Esophagus muscularis mucosa (tissue), 4 donors: ENCODE measurements at regions not wholly inside any gene's neighbourhood (a gene's known extent, or its start where the extent isn't known, plus 50 kb on each side); places are given as distances from the start of the nearest gene placed in this dataset.

Source experiments
- DNase-seq: peaks from one replicate; pipeline ENCODE4 v3.0.0-alpha.2; 2017; ENCODE audit errors: extremely low spot score
- H3K27ac ChIP-seq, 4 donors: fragments of 200-600 bp; sonication (generic); replicated peaks in 1 of 4; 1 replicate in 3 of 4; 2 replicates in 1 of 4; pipeline ENCODE4 v1.5.1; 2016 to 2019; ENCODE audit warnings: mild to moderate bottlenecking in 1 of 4
- H3K27me3 ChIP-seq, 4 donors: fragments of 200-600 bp; sonication (generic); one replicate each; pipeline versions ENCODE4 v1.5.1 to v1.6.0; 2016 to 2019
- H3K36me3 ChIP-seq, 4 donors: fragments of 200-600 bp; sonication (generic); one replicate each; pipeline ENCODE4 v1.5.1; 2016 to 2019
- H3K4me1 ChIP-seq, 4 donors: fragments of 200-600 bp; sonication (generic); one replicate each; pipeline ENCODE4 v1.5.1; 2016 to 2019
- H3K4me3 ChIP-seq, 4 donors: fragments of 200-600 bp; sonication (generic); 1 replicate in 2 of 4; 2 replicates in 2 of 4; pipeline ENCODE4 v1.5.1; 2016 to 2019; ENCODE audit warnings: mild to moderate bottlenecking in 4 of 4, moderate library complexity in 1 of 4
- H3K9me3 ChIP-seq, 4 donors: fragments of 200-600 bp; sonication (generic); 1 replicate in 3 of 4; 2 replicates in 1 of 4; pipeline ENCODE4 v1.5.1; 2016 to 2019
- EP300 ChIP-seq: sonication (generic); formaldehyde crosslinking; IDR thresholded peaks from one replicate; pipeline ENCODE4 v1.6.1; 2017; ENCODE audit warnings: antibody characterized with exemption
- POLR2A ChIP-seq: fragments of 450-650 bp; IDR thresholded peaks from one replicate; pipeline ENCODE4 v1.6.1; 2017; ENCODE audit warnings: antibody characterized with exemption, moderate library complexity, mild to moderate bottlenecking, low read depth
- POLR2AphosphoS5 ChIP-seq, 2 donors: sonication (generic); formaldehyde crosslinking; IDR thresholded peaks; one replicate each; pipeline ENCODE4 v1.6.1; 2017; ENCODE audit warnings: antibody characterized with exemption in 2 of 2
- WGBS: methylation state at CpG from one replicate; pipeline ENCODE4 v1.1.5; 2018; 5-methylcytosine and 5-hydroxymethylcytosine counted together
- intact Hi-C: fragments of 100-400 bp; cut with DNase I; formaldehyde crosslinking; loops from one replicate; pipeline ENCODE4 v1.15.1; 2023
- TF ChIP-seq, protein P1 (sequence below), 3 experiments: fragments of 200-600 bp in 2 of 3; fragments of 450-650 bp in 1 of 3; sonication (generic) in 2 of 3; IDR thresholded peaks; one replicate each; pipeline ENCODE4 v1.5.1; 2017 to 2019; ENCODE audit warnings: antibody characterized with exemption in 3 of 3, mild to moderate bottlenecking in 2 of 3, moderate library complexity in 1 of 3

DNA sequence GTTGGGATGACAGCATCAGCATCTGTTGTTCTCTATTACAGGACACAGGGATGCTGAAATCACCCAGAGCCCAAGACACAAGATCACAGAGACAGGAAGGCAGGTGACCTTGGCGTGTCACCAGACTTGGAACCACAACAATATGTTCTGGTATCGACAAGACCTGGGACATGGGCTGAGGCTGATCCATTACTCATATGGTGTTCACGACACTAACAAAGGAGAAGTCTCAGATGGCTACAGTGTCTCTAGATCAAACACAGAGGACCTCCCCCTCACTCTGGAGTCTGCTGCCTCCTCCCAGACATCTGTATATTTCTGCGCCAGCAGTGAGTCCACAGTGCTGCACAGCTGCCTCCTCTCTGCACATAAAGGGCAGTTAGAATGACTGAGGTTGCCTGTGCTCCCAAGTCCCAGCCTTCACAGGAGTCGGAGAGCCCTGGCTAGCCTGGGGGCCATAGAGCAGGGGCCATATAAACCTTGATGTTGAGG lies 142.2 kb upstream of the PRSS58 start:
- Histone ChIP-seq H3K36me3 (no peaks in the 10 kb centered on the region), H3K27ac (no peak overlapping the region), H3K9me3 (no peaks in the 10 kb centered on the region), H3K4me3 (no peak overlapping the region), H3K4me1 (no peaks in the 10 kb centered on the region), H3K27me3 (peaks cover 0 to 6% (median 0%) of the 10 kb centered on the region in 4 donors)
- intact Hi-C loops = no loop called here
- WGBS = 79% methylated on average over 2 of the region's 5 CpGs
- TF ChIP-seq POLR2AphosphoS5 (IDR thresholded peaks at IDR 0.05) = no peak
- TF ChIP-seq, protein P1, sequence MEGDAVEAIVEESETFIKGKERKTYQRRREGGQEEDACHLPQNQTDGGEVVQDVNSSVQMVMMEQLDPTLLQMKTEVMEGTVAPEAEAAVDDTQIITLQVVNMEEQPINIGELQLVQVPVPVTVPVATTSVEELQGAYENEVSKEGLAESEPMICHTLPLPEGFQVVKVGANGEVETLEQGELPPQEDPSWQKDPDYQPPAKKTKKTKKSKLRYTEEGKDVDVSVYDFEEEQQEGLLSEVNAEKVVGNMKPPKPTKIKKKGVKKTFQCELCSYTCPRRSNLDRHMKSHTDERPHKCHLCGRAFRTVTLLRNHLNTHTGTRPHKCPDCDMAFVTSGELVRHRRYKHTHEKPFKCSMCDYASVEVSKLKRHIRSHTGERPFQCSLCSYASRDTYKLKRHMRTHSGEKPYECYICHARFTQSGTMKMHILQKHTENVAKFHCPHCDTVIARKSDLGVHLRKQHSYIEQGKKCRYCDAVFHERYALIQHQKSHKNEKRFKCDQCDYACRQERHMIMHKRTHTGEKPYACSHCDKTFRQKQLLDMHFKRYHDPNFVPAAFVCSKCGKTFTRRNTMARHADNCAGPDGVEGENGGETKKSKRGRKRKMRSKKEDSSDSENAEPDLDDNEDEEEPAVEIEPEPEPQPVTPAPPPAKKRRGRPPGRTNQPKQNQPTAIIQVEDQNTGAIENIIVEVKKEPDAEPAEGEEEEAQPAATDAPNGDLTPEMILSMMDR (IDR thresholded peaks at IDR 0.05) = no peak
- no peak for TF ChIP-seq POLR2A
- TF ChIP-seq EP300 = no peak
- DNase-seq = no peak

DNA sequence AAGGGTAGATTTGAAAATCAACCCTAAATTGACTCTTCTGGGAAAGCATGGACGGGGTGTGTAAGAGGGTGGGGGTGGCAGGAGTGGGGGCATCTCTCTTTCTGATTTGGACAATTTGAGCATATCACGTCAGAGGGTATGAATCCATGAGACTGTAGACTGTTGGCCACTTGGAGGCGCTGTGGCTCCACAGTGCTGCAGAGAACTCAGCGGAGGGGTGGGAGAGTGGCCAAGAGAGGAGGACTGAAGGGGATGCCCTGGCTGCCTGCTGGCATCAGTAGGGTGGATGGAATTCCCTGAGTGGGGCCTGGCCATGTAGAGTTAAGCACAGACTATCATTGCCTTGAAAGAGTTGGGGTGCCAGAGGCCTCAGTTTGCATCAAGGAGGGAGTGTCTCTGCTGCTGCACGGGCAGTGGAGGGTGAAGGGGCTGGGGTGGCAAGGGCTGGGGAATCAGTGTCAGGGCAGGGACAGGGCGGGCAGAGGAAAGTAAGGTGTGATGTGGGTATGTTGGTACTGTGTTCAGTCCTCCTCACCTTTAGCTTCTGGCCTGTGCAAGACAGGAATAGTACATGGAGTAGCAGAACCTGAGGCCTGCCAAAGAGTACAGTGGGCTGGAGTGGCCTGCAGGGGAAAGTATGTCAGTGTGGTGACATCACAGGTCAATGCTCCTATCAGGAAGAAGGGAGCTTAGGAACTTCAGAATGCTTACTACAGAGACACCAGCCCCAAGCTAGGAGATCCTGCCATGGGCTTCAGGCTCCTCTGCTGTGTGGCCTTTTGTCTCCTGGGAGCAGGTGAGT lies 133.5 kb upstream of the PRSS58 start:
- WGBS = 72% methylated on average over 6 of the region's 6 CpGs
- Histone ChIP-seq H3K27me3 (peaks cover 0 to 7% (median 0%) of the 10 kb centered on the region in 4 donors), H3K4me1 (no peaks in the 10 kb centered on the region), H3K27ac (no peak overlapping the region), H3K36me3 (no peaks in the 10 kb centered on the region), H3K9me3 (no peaks in the 10 kb centered on the region), H3K4me3 (no peak overlapping the region)
- TF ChIP-seq POLR2AphosphoS5 (IDR thresholded peaks at IDR 0.05) = no peak
- TF ChIP-seq EP300 = no peak
- TF ChIP-seq, protein P1 (IDR thresholded peaks at IDR 0.05) = no peak
- intact Hi-C loops = no loop called here
- no peak for DNase-seq

DNA sequence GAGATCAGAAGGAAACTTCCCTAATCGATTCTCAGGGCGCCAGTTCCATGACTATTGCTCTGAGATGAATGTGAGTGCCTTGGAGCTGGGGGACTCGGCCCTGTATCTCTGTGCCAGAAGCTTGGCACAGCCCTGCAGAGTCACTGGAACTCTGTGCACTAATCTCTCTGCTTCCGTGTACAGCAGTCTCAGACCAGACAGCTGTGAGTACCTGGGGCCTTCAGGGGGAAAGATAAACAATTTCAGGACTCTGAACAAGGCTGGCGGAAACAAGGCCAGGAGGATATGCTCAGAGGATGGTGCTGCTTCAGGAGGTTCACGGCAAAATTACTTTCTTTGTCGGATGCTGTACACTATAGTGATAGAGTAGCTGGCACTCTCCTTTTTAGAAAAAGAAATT lies 131.7 kb upstream of the PRSS58 start:
- DNase-seq = no peak
- H3K4me1 ChIP-seq = peaks cover 0 to 5% (median 0%) of the 10 kb centered on the region in 4 donors
- H3K9me3 ChIP-seq = no peaks in the 10 kb centered on the region
- H3K27me3 ChIP-seq = peaks cover 0 to 7% (median 0%) of the 10 kb centered on the region in 4 donors
- H3K36me3 ChIP-seq = no peaks in the 10 kb centered on the region
- WGBS = 60% methylated on average over 7 of the region's 7 CpGs
- TF ChIP-seq, protein P1 (IDR thresholded peaks at IDR 0.05) = no peak
- no peak for TF ChIP-seq EP300
- no peak for TF ChIP-seq POLR2AphosphoS5 (IDR thresholded peaks at IDR 0.05)
- no peak for TF ChIP-seq POLR2A
- intact Hi-C loops = no loop called here
- no peak overlapping the region for H3K27ac ChIP-seq
- H3K4me3 ChIP-seq = no peak overlapping the region

DNA sequence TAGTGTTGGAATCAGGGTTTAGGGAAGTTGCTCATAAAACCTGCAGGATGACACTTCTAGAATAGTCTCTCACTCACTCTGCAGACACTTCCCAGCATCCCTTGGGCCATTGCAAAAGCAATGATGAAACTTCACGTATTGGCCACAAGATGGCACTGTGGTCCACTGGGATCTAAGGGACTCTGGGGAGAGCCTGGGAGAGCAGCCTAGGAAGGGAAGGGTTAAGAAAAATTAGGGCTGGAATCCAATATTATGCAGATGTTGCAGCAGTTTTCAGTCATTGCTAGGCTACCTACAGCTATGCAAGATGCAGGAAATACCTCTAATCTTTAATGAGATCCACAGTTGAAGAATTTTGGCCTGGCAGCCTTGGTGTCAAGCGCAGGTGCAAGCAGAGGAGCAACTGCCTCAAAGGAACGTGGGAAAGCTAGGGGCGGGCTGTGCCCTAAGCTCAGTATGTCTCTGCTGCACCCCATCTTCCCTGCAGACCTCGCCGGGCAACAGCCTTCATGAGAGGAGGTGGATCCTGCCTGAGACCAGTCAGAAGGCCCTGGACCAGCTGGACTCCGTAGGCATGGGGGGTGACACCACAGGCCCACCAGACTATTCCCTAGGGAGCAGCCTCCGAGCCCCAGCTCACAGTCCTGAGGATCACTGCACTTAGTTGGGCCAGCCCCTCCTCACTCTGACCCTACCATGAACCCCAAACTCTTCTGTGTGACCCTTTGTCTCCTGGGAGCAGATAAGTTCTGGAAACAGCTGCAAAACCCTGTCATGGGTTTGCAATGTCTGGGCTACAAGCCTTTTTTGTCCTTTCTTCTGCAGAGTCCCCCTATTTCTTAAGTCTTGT lies 127.9 kb upstream of the PRSS58 start:
- no peaks in the 10 kb centered on the region for H3K27me3 ChIP-seq
- no peak overlapping the region for H3K4me3 ChIP-seq
- H3K9me3 ChIP-seq = no peaks in the 10 kb centered on the region
- no peak for DNase-seq
- H3K36me3 ChIP-seq = no peaks in the 10 kb centered on the region
- TF ChIP-seq EP300 = no peak
- TF ChIP-seq, protein P1 (IDR thresholded peaks at IDR 0.05) = peak; percentile 22 to 59 (median 29)
- no peak overlapping the region for H3K27ac ChIP-seq
- 43% methylated on average over 8 of the region's 8 CpGs for WGBS
- H3K4me1 ChIP-seq = peaks cover 0 to 5% (median 0%) of the 10 kb centered on the region in 4 donors
- intact Hi-C loops = no loop called here
